HG03159 (cell line): ENCODE measurements at regions not wholly inside any gene's neighbourhood (a gene's known extent, or its start where the extent isn't known, plus 50 kb on each side); places are given as distances from the start of the nearest gene placed in this dataset.
A peak's percentile ranks its signal among the peaks of the same experiment; 100 is the strongest.

Experiments used
- ATAC-seq: cut with Tn5 transposase; IDR thresholded peaks from one replicate; pipeline ENCODE4 v1.9.1; 2021; ENCODE audit warnings: mild to moderate bottlenecking, moderate library complexity; ENCODE audit not compliant: unreplicated experiment

- no peak for ATAC-seq
Measured at GRCh38 chr10:21100871-21101514, 203.9 kb upstream of the NEBL start.

- no peak for ATAC-seq
Measured at GRCh38 chr10:21100190-21100589, 203.1 kb upstream of the NEBL start.

- ATAC-seq: no peak
Measured at GRCh38 chr10:21099291-21100062, 202.4 kb upstream of the NEBL start.

- ATAC-seq: no peak
Measured at GRCh38 chr10:21097926-21098355, 200.8 kb upstream of the NEBL start.

GRCh38 chr10:21095494-21096055 lies 198.5 kb upstream of the NEBL start:
- ATAC-seq: no peak

- no peak for ATAC-seq
Measured at GRCh38 chr10:21095073-21095472, 198.0 kb upstream of the NEBL start.

- ATAC-seq: no peak
Measured at GRCh38 chr10:21092683-21093524, 195.8 kb upstream of the NEBL start.

GRCh38 chr10:21090609-21091082 lies 193.5 kb upstream of the NEBL start:
- ATAC-seq: no peak

- no peak for ATAC-seq
Measured at GRCh38 chr10:21087476-21087875, 190.4 kb upstream of the NEBL start.

GRCh38 chr10:21084700-21085099 lies 187.6 kb upstream of the NEBL start:
- no peak for ATAC-seq

GRCh38 chr10:21083861-21084260 lies 186.8 kb upstream of the NEBL start:
- no peak for ATAC-seq

GRCh38 chr10:21082206-21082605 lies 185.1 kb upstream of the NEBL start:
- no peak for ATAC-seq

- ATAC-seq: no peak
Measured at GRCh38 chr10:21080261-21080660, 183.2 kb upstream of the NEBL start.

GRCh38 chr10:21079330-21079658 lies 182.2 kb upstream of the NEBL start:
- ATAC-seq: no peak

- peak; percentile 75 for ATAC-seq
Measured at GRCh38 chr10:21078410-21079329, 181.6 kb upstream of the NEBL start.

GRCh38 chr10:21077681-21078080 lies 180.6 kb upstream of the NEBL start:
- ATAC-seq: no peak

GRCh38 chr10:21076381-21076780 lies 179.3 kb upstream of the NEBL start:
- ATAC-seq: no peak

GRCh38 chr10:21075880-21076279 lies 178.8 kb upstream of the NEBL start:
- no peak for ATAC-seq

GRCh38 chr10:21071001-21071673 lies 174.0 kb upstream of the NEBL start:
- ATAC-seq: no peak
